DMS53 treated with DMSO at 0.1 percent for 48 hours (cell line): ENCODE measurements at regions not wholly inside any gene's neighbourhood (a gene's known extent, or its start where the extent isn't known, plus 50 kb on each side); places are given as distances from the start of the nearest gene placed in this dataset.

Experiments used
- DNase-seq: peaks from one replicate; lab custom pipeline; 2025; ENCODE audit not compliant: unreplicated experiment; lab: John Stamatoyannopoulos, UW

DNA sequence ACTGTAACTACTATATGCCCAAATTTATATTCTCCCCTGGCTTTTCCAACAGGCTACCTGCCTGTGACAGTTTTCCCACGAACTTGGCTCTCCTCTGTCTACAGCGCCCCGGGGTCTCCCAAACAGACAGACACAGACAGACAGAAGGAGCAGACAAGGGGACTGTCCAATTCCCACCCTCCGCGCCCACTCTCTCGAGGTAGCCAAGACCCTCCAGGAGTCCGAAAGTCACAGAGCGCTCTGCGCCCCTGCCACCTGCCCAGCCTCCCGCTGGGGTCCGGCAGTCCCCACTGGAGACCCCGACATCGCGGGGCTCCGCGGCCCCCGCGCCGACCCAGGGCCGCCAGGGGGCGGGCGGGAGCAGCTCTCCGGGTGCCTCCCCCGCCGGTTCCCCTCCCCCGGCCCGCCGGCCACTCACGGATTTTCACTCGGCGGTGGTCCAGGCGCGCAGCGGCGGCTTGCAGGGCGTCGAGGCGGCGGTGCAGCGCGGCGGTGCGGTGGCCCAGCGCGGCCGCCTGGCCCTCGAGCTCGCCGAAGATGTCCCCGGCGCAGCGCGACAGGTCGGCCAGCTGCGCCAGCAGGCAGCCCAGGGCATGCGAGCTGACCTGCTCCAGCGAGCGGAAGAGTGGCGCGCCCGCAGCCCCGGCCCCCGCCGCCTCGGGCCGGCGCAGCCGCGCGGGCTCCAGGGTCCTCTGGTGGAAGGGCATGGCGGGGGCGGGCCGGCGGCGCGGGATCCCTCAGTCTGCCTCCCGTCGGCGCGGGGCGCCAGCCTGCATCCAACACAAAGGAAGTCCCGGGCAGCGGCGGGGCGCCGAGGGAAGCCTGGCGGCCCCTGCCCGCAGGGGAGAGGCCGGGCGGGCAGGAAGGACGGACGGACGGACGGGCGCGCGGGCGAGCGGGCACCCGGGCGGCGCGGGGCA lies 81.3 kb upstream of the CCDC28A start:
- no peak for DNase-seq

DNA sequence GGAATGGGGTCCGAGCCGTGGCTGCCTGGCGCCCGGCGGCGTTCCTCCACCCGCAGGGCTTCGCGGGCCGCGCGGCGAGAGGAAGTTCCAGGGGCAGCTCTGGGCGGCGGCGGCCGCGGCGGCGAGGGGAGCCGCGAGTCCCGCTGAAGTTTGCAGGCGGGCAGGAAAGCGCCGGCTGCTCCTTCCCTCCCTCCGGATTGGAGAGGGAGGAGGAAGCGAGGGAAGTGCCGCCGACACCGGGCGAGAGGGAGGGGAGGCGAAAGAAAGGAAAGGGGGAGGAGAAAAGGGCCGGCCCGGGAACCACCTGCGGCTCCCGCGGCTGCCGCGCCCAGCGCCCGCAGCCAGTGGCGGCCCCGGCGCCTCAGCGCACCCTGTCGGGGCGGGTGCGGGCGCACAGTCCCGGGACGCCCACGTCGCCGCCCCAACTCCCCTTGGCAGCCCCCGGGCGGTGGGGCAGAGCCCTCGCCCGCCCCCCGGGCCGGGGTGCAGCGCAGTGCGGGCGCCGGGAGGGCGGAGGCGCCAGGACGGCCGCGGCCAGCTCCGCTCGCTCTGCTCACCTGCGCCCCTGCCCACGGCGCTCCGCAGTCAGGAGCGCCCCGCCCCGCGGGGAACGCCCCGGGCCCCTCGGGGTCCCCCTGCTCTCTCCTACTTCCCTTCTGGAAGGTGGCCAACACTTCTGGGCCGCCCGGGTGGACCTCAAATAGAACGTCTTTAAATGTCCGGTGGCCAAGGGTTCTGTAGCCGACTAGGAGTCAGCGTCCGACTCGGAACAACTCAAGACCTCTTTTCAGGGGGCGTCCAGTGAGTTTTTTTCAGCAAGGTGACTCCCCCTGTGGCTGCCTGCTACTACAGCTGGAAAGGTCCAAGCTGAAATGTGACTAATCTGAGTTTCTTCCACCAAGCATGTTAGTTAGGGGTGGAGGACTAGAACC lies 80.3 kb upstream of the CCDC28A start:
- peak; percentile 48 for DNase-seq

DNA sequence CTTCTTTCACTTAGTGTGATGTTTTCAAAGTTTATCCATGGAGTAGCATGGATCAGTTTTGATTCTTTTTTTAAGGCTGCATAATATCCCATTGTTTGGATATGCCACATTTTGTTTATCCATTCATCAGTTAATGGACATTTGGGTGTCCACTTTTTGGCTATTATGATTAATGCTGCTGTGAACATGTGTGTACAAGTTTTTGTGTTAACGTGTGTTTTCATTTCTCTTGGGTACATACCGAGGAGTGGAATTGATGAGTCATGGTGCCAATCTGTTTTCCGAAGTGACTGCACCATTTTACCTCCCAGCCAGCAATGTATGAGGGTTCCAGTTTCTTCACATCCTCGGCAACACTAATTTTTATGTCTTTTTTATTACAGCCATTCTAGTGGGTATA lies 78.4 kb upstream of the CCDC28A start:
- DNase-seq, result no peak

DNA sequence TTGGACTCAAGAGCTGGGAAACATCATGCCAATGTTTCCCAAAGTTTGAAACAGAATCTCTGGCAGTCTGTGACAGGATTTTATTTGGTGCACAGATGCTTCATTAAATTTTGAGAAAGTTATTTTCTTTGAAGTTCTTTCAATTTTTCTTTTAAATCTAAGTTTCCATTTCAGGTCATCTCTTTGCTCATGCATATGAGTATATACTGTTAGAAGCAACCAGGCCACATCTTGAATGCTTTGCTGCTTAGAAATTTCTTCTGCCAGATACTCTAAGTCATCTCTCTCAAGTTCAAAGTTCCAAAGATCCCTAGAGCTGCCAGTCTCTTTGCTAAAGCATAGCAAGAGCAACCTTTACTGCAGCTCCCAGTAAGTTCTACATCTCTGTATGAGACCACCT lies 59.1 kb upstream of the CCDC28A start:
- DNase-seq, result no peak

DNA sequence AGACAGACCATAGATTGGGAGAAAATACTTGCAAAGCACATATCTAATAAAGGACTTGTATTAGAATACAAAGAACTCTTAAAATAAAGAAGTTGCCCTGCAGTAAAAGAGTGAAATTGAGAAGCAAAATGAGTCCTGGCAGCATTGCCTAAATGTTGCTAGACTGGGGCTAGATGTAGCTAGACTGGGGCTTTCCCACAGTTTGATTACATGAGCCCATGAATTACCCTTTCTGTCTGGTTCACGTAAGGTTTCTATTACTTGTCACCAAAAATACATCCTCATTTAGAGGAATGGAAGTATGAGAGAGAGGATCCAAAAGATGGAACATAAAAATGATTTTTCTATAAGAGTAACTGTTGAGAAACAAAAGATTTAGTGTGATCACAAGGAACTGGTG lies 57.6 kb upstream of the CCDC28A start:
- DNase-seq, result no peak

DNA sequence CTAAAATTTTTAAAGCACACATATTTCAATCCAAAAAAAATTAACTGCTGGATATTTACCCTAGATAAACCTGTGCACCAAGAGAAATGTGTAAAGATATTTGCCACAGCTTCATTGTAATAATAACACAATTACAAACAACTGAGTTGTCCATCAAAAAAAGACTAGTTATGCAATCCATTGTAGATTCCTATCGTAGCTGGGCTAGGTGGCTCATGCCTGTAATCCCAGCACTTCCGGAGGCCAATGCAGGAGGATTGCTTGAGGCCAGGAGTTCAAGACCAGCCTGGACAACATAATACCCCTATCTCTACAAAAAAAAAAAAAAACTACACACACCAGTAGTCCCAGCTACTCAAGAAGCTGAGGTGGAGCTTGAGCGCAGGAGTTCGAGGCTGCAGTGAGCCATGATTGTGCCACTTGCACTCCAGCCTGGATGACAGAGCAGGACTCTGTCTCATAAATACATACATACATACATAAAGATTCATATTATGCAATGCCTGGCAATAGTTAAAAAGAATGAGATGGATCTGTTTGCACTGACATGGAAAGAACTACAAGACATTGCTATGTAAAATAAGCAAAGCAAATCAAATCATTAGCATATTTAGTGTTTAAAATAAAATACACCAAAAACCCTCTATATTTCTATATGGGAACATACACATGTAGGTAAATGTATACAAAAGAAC lies 56.5 kb upstream of the CCDC28A start:
- DNase-seq, result no peak

DNA sequence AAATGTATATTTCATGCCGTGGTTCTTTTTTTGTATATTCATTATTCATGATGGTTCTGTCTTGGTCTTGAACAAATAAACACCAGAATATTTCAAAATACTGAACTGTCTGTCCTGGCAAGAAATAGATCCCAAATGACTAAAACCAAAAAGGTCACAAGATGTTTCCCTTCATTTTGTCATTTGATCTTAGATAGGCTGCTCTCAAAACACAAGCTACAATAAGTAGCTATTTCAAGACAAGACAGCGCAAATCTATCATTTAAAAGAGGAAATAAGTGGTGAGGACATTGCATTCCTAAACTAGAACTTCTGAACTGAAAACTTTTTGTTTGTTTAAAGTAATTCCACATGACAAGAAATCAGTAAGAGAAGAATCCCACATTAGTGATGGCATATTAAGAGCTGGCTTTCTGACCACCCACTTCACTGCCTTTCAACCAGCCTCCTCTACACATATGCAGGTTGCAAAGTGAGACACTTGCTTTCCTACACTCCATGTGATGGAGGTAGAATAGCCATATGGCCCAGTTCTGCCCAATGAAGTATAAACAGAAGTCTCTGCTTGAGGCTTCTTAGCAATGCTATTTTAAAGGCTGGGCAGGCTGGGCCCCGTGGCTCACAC lies 54.4 kb upstream of the CCDC28A start:
- DNase-seq, result no peak

DNA sequence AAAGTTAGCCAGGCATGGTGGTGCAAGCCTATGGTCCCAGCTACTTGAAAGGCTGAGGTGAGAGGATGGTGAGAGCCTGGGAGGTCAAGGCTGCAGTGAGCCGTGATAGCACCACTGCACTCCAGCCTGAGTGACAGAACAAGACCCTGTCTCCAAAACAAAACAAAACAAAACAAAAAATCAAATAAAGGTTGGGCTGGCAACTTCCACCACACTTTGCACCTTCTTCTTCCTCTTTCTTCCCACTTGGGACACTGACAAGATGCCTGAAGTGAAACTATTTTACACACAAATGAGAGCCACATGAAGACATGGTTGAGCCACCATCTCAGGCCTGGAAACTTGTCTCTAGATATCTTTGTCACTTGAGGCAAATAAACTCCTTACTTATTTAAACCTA lies 53.8 kb upstream of the CCDC28A start:
- DNase-seq, result no peak

DNA sequence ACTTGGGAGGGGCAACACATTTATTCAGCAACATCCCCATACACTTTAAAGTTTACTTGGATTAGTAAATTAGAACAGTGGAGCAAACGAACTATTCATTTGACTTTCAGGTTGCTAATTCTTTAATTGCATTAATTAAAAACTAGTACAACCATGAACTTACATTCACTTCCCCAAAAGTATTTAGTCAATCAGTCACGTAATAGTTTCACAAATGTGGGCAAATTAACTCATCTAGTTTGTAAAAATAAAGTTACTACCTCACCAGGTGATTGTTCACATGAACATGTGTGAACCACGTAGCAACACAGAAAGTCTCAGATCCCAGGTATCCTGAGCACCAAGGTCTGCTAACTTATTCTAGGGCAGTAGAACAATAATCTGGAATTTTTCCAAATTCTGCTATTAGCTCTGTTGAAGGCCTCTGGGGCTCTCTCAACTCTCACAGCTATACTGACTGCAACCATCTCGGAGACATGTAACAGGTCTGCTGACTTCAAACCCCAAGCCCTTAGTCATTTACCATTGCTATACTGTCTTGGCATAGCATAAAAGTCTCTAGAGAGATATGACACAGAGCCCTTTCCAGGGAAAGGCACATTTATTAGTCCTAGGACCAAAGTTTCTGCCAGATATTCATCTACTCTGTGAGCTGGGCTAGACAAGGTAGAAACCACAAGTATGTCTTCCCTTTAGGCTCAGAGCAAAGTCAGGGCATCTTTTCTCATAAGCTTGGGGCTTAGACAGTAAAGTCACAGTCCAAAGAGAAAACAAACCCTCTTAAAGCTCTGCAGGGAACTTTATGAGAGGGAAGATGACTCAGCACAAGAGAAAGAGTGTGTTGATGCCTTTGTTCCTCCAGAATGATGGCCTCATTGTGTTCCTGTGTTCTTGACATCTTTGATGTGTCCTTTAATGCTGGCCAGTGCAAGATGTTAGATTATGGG lies 50.9 kb upstream of the CCDC28A start:
- peak; percentile 8 for DNase-seq
